Ishikawa (cell line): ENCODE measurements at regions not wholly inside any gene's neighbourhood (a gene's known extent, or its start where the extent isn't known, plus 50 kb on each side); places are given as distances from the start of the nearest gene placed in this dataset.

Source experiments
- CREB1 ChIP-seq: IDR thresholded peaks from 2 replicates; pipeline ENCODE4 v1.6.1; 2012; ENCODE audit warnings: low read depth
- EGR1 ChIP-seq: IDR thresholded peaks from 2 replicates; pipeline ENCODE4 v1.6.1; 2012
- EP300 ChIP-seq: IDR thresholded peaks from 2 replicates; pipeline ENCODE4 v1.6.1; 2012; ENCODE audit warnings: borderline replicate concordance
- FOXM1 ChIP-seq: IDR thresholded peaks from 2 replicates; pipeline ENCODE4 v1.6.1; 2012; ENCODE audit warnings: low read depth, borderline replicate concordance
- MAX ChIP-seq: IDR thresholded peaks from 2 replicates; pipeline ENCODE4 v1.6.1; 2012
- RAD21 ChIP-seq: IDR thresholded peaks from 2 replicates; pipeline ENCODE4 v1.6.1; 2012; ENCODE audit warnings: low read depth
- REST ChIP-seq: IDR thresholded peaks from 2 replicates; pipeline ENCODE4 v1.6.1; 2012; ENCODE audit warnings: low read depth, mild to moderate bottlenecking
- TAF1 ChIP-seq: IDR thresholded peaks from 2 replicates; pipeline ENCODE4 v1.6.1; 2012; ENCODE audit warnings: low read depth, mild to moderate bottlenecking
- TCF12 ChIP-seq: IDR thresholded peaks from 2 replicates; pipeline ENCODE4 v1.6.1; 2012; ENCODE audit warnings: low read depth
- TEAD4 ChIP-seq: IDR thresholded peaks from 2 replicates; pipeline ENCODE4 v1.6.1; 2012
- YY1 ChIP-seq: IDR thresholded peaks from 2 replicates; pipeline ENCODE4 v1.6.1; 2012; ENCODE audit warnings: low read depth

GRCh38 chr15:25061808-25062550 lies 107.2 kb downstream of the SNRPN start:
- TF ChIP-seq TAF1: no peak
- TF ChIP-seq EGR1: no peak
- TF ChIP-seq MAX: no peak
- TF ChIP-seq TCF12: no peak
- no peak for TF ChIP-seq REST
- no peak for TF ChIP-seq CREB1
- no peak for TF ChIP-seq EP300
- no peak for TF ChIP-seq RAD21
- TF ChIP-seq TEAD4: no peak
- no peak for TF ChIP-seq FOXM1
- no peak for TF ChIP-seq YY1
